ENCODE measurements at regions not wholly inside any gene's neighbourhood (a gene's known extent, or its start where the extent isn't known, plus 50 kb on each side); places are given as distances from the start of the nearest gene placed in this dataset.

- no peak for DNase-seq (ENCODE audit: low read depth in 2 of 2)
These were observed 245.2 kb upstream of the GULP1 start for GRCh38 chr2:188046437-188046836.

GRCh38 chr2:188047735-188048134, 243.9 kb upstream of the GULP1 start:
- DNase-seq (ENCODE audit: low read depth in 2 of 2): no peak

GRCh38 chr2:188050726-188051125, 240.9 kb upstream of the GULP1 start:
- DNase-seq (ENCODE audit: low read depth in 2 of 2): no peak

GRCh38 chr2:188051706-188052105, 240.0 kb upstream of the GULP1 start:
- no peak for DNase-seq (ENCODE audit: low read depth in 2 of 2)

GRCh38 chr2:188065386-188065785, 226.3 kb upstream of the GULP1 start:
- no peak for DNase-seq (ENCODE audit: low read depth in 2 of 2)

GRCh38 chr2:188068093-188068492, 223.6 kb upstream of the GULP1 start:
- DNase-seq (ENCODE audit: low read depth in 2 of 2): peak in 1 of 2 donors; percentile 10

- DNase-seq (ENCODE audit: low read depth in 2 of 2): no peak
These were observed 215.3 kb upstream of the GULP1 start for GRCh38 chr2:188076149-188077056.

- DNase-seq (ENCODE audit: low read depth in 2 of 2): no peak
These were observed 213.9 kb upstream of the GULP1 start for GRCh38 chr2:188077757-188078156.

- DNase-seq (ENCODE audit: low read depth in 2 of 2): no peak
These were observed 213.1 kb upstream of the GULP1 start for GRCh38 chr2:188078534-188078933.

- DNase-seq (ENCODE audit: low read depth in 2 of 2): no peak
These were observed 212.5 kb upstream of the GULP1 start for GRCh38 chr2:188079196-188079595.

- no peak for DNase-seq (ENCODE audit: low read depth in 2 of 2)
These were observed 206.3 kb upstream of the GULP1 start for GRCh38 chr2:188085421-188085820.

- DNase-seq (ENCODE audit: low read depth in 2 of 2): peak in 1 of 2 donors; percentile 83
These were observed 201.8 kb upstream of the GULP1 start for GRCh38 chr2:188089901-188090300.

GRCh38 chr2:188091220-188091619, 200.5 kb upstream of the GULP1 start:
- peak in 1 of 2 donors; percentile 75 for DNase-seq (ENCODE audit: low read depth in 2 of 2)

GRCh38 chr2:188092734-188093133, 198.9 kb upstream of the GULP1 start:
- no peak for DNase-seq (ENCODE audit: low read depth in 2 of 2)

GRCh38 chr2:188096910-188097309, 194.8 kb upstream of the GULP1 start:
- DNase-seq (ENCODE audit: low read depth in 2 of 2): no peak

GRCh38 chr2:188102881-188103280, 188.8 kb upstream of the GULP1 start:
- no peak for DNase-seq (ENCODE audit: low read depth in 2 of 2)

GRCh38 chr2:188114014-188114413, 177.7 kb upstream of the GULP1 start:
- peak in 1 of 2 donors; percentile 32 for DNase-seq (ENCODE audit: low read depth in 2 of 2)

- no peak for DNase-seq (ENCODE audit: low read depth in 2 of 2)
These were observed 174.0 kb upstream of the GULP1 start for GRCh38 chr2:188117706-188118105.

GRCh38 chr2:188118431-188118830, 173.2 kb upstream of the GULP1 start:
- no peak for DNase-seq (ENCODE audit: low read depth in 2 of 2)

GRCh38 chr2:188119112-188119838, 172.4 kb upstream of the GULP1 start:
- DNase-seq (ENCODE audit: low read depth in 2 of 2): no peak

- no peak for DNase-seq (ENCODE audit: low read depth in 2 of 2)
These were observed 168.7 kb upstream of the GULP1 start for GRCh38 chr2:188122985-188123384.

- no peak for DNase-seq (ENCODE audit: low read depth in 2 of 2)
These were observed 162.0 kb upstream of the GULP1 start for GRCh38 chr2:188129677-188130076.

GRCh38 chr2:188130317-188130716, 161.4 kb upstream of the GULP1 start:
- no peak for DNase-seq (ENCODE audit: low read depth in 2 of 2)

Measured in dermis microvascular lymphatic vessel endothelial cell (primary cell).